HG02970 (cell line): ENCODE measurements at regions not wholly inside any gene's neighbourhood (a gene's known extent, or its start where the extent isn't known, plus 50 kb on each side); places are given as distances from the start of the nearest gene placed in this dataset.

Source experiments
- ATAC-seq: cut with Tn5 transposase; IDR thresholded peaks from one replicate; pipeline ENCODE4 v1.9.1; 2021; ENCODE audit warnings: mild to moderate bottlenecking, moderate library complexity, moderate number of reproducible peaks; ENCODE audit not compliant: unreplicated experiment, low FRiP score

- no peak for ATAC-seq
Observed at GRCh38 chr10:128448796-128449195, 322.6 kb upstream of the MKI67 start.

- ATAC-seq = no peak
Observed at GRCh38 chr10:128451879-128452278, 325.7 kb upstream of the MKI67 start.

GRCh38 chr10:128456271-128456670 is 330.0 kb upstream of the MKI67 start:
- ATAC-seq = no peak

GRCh38 chr10:128457136-128457535 is 330.9 kb upstream of the MKI67 start:
- no peak for ATAC-seq

GRCh38 chr10:128461991-128462390 is 335.8 kb upstream of the MKI67 start:
- no peak for ATAC-seq

GRCh38 chr10:128462844-128463243 is 336.6 kb upstream of the MKI67 start:
- no peak for ATAC-seq

- no peak for ATAC-seq
Observed at GRCh38 chr10:128463991-128464760, 338.0 kb upstream of the MKI67 start.

GRCh38 chr10:128465697-128466096 is 339.5 kb upstream of the MKI67 start:
- ATAC-seq = no peak

GRCh38 chr10:128466831-128467371 is 340.7 kb upstream of the MKI67 start:
- no peak for ATAC-seq

GRCh38 chr10:128468462-128468861 is 342.2 kb upstream of the MKI67 start:
- ATAC-seq = no peak

GRCh38 chr10:128469515-128469914 is 343.3 kb upstream of the MKI67 start:
- no peak for ATAC-seq

GRCh38 chr10:128470321-128470965 is 344.2 kb upstream of the MKI67 start:
- ATAC-seq = no peak

- no peak for ATAC-seq
Observed at GRCh38 chr10:128471151-128471550, 344.9 kb upstream of the MKI67 start.

GRCh38 chr10:128472196-128472595 is 346.0 kb upstream of the MKI67 start:
- no peak for ATAC-seq

- no peak for ATAC-seq
Observed at GRCh38 chr10:128473396-128473795, 347.2 kb upstream of the MKI67 start.

- ATAC-seq = no peak
Observed at GRCh38 chr10:128473911-128474310, 347.7 kb upstream of the MKI67 start.

GRCh38 chr10:128474571-128474970 is 348.3 kb upstream of the MKI67 start:
- no peak for ATAC-seq

GRCh38 chr10:128475686-128476367 is 349.6 kb upstream of the MKI67 start:
- ATAC-seq = no peak

GRCh38 chr10:128476368-128476725 is 350.1 kb upstream of the MKI67 start:
- no peak for ATAC-seq

GRCh38 chr10:128476845-128477244 is 350.6 kb upstream of the MKI67 start:
- ATAC-seq = no peak

GRCh38 chr10:128480601-128481000 is 354.4 kb upstream of the MKI67 start:
- no peak for ATAC-seq
